SK-N-DZ (cell line): ENCODE measurements at regions not wholly inside any gene's neighbourhood (a gene's known extent, or its start where the extent isn't known, plus 50 kb on each side); places are given as distances from the start of the nearest gene placed in this dataset.
"Not testable (repeated sequence)": the region's sequence is repeated elsewhere in the genome, so short reads cannot be mapped to it uniquely, and the experiment has no call there.

Experiments used
- DNase-seq: peaks from one replicate; pipeline ENCODE4 v3.0.0-alpha.2; 2015; ENCODE audit warnings: low spot score

DNA sequence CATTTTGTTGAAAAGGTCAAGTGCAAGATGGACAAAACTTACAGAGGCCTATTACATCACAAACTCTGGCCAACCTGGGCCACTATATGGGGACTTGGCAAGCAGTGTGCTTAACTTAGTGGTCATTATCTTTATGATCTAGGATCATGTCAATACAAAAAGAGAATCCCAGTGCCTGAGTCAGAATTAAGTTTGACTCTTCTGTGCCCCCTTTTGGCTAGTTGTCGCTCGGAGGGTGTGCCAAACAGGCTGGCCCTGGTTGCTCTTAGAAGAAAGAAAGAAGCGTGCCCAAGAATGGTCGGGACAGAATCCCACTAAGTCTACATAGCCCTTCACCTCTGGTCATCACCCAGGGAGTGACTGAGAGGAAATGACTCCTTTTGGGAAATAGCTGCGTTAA lies 100.1 kb downstream of the EIF4E start:
- DNase-seq: no peak

DNA sequence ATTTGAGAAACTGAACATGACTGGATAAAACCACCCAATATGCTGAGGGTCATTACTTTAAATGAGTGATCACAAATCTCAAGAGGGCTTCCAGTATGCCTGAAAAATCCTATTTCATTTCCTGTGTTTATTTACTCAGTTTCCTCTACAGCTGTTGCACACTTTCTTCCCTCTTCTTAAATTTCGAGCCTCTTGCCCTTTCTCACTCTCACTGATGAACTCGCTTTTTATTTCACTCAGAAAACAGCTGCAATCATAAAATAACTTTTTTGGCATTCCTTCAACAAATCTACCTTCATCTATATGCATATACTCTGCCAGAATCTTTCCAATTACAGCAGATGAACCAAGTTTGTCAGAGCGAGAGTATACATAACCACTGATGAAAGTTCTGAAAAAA lies 101.3 kb downstream of the EIF4E start:
- DNase-seq: no peak

DNA sequence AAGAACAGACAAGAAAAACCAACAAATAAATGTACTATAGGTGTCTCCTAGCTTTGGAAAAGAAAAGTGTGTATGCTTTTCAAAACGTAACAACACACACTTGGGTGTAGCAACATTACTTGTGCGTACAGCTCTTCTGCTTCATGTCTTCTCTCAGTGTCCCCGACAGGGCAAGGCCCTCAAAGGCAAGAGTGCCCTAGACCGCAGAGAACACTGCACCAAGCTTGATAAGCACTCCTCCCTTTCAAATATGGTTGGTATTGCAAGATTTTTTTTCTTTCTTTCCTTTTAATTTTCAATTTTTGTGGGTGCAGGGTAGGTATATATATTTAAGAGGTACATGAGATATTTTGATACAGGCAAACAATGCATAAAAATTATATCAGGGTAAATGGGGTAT lies 106.8 kb downstream of the EIF4E start:
- no peak for DNase-seq

DNA sequence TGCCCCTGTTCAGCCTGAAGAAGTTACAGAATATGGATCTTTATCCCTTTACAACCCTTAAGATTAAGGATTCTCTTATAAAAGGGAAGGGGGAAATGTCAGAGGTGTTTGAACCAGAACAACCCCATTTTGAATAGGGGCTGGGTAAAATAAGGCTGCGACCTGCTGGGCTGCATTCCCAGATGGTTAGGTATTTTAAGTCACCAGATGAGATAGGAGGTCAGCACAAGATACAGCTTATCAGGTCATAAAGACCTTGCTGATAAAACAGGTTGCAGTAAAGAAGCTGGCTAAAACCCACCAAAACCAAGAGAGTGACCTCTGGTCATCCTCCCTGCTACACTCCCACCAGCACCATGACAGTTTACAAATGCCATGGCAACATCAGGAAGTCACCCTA lies 110.8 kb downstream of the EIF4E start:
- not testable (repeated sequence) for DNase-seq

DNA sequence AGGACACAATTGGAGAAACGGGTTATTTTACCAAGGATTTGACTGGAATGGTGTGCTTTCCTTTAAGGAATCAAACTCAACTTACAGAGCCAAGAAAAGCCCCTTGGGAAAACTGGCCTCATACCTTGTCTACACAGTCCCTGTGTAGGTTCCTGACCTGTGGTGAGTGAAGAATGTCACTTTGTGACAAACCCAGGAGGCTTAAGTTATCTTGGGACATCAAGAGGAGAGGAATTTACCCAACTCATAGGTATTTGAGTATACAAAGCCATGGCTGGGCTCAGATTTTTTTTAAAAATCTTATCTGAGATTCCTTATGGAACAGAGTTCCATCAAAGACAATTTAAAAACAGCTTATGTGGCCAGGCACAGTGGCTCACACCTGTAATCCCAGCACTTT lies 112.1 kb downstream of the EIF4E start:
- DNase-seq: no peak

DNA sequence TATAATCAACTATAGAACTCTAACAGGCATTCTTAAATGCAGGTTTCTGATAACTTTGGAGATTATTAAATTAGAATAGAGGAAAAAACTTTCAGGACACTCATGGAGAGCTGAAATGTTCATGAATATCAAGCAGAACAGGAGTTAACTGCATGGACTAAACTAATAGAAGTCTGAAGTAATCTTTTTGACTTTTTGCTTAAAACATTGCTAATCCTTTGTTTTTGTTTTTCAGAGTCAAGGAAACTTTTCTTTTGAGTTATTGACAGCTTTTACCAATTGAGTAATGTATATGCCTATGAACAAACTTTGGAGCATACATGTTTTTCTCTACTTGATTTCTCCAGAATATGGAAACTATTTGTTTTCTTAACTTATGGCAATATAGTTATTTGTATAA lies 112.5 kb downstream of the EIF4E start:
- DNase-seq: no peak

DNA sequence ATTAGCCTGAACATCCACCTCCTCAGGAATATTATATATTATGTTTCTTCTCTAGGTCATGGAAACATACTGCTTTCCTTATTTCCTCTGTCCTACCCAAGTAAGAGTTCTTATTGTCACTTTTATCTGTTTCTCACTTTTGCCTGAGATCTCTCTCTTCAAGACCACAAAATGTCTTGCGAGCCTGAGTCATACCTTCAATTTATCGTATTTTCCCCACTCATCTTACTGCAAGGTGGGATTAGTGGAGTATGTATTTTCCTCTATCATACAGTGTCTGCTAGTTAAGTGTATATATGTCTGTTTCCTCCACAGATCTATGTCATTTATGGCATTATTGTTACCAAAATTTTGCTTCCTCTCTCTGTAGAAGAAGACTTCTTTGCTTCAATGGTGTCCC lies 124.5 kb downstream of the EIF4E start:
- no peak for DNase-seq

DNA sequence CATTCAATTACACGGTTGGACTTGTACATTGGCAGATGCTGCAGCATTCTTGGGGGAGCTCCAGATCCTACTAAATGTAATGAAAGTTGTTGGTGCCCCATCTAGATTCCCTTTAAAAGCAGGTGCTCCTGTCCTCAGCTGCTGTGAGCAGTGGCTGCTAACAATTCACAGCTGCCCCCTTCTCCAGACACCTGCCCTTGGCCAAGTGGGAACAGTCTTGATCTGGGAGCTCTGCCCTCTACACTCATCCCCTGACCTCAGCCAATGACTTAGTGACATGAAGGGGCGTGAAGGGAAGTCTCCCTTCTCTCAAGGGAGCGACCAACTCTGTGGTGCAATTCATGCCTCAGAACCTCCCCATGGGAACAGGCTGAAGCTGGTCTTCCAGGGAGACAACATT lies 125.7 kb downstream of the EIF4E start:
- DNase-seq: no peak

DNA sequence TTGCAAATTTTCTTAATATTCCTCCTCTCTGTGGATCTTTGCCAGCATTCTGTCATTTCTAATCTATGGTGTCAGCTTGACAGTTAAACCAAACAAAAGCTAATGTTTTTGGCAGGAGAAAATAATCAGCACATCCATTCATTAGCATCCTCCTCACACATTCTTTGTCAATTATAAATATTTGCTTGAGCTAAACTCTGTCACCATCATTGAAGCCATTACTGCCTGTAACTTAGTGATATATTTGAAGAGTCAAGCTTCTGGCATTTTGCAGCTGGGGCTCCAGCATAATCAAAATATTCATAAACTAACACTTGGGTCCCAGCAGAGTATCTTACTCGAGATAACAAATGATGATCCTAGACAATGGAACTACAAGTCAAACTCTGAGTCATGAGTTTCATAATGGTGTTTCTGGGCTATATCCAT lies 126.1 kb downstream of the EIF4E start:
- no peak for DNase-seq

DNA sequence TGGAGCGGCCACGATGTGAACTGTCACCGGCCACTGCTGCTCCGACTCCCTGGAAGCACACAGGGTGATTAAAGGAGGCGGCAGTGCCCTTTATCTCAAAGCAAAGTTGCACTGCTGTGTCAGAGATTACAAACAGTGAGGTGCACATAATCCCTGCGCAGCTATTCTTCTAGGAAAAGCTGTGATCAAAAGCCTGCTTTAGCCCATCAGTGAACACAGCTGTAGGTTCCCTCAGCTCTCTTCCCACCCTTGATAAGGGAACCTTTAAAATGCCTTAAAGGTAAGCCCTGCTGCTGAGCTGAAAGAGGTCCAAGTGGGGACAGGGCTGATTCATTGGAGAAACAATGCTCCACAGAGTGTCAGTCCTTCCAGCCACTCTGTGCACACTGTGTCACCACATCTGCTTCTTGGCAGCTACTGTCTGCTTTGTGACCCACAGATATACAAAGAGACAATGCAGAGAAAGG lies 127.6 kb downstream of the EIF4E start:
- DNase-seq: no peak

DNA sequence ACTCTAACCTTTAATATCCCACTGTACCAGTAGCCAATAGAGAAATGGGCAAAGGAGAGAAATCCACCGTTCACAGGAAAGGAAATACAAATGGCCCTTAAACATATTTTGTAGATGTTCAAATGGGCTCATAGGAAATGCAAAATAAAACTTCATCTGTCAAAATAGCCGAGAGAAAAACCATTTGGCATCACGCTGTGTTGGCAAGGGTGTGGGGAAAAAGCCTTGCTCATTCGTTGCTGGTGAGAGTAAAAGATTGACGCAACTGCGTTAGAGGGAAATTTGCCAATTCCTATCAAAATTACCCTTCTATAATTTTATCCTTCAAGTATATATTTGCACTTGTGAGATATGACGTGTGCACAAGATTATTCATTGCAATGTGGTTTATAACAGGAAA lies 131.9 kb downstream of the EIF4E start:
- DNase-seq: no peak

DNA sequence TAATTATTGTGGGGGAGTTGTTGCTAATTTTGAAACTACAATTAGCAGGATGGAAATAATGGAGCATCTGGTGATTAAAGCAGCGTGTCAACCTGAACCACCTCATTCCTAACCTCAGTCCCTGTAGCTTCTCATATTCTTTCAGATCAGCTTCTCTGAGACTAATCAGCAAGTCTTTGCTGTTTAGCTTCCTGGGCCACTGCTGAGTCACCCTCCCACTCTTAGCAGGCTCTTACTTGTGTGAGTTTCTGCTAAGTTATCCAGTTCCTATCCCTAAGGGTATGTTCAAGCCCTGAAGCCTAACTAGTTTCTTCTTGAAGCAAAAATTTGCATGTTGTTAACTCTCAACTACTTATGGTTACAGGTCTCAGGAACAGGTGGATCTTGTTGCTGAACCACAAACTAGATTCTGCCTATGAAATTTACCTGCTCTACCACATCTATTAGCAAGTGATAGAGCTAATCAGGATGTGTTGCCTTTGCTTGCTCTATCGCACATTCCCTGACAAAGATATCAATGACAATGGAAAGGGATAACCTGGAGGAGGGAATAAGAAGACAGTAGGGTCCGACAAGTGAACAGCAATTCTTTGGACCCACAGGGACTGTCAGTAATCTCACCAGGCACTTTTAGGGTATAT lies 134.2 kb downstream of the EIF4E start:
- no peak for DNase-seq

DNA sequence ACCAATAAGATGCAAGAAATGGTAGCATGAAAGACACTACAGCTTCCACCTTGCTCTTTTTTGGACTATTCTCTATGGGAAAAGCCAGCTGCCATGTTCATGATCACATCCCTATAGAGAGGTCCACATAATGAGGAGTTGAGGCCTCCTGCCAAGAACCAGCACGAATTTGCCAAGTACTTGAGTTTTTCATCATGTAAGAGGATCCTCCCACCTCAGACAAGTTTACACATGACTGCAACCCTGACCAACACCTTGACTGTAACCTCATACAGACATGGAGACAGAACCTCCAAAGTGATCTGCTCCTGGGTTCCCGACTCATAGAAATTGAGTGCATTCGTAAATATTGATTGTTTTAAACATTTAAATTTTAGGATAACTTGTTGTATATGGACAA lies 135.2 kb upstream of the TSPAN5 start:
- no peak for DNase-seq

DNA sequence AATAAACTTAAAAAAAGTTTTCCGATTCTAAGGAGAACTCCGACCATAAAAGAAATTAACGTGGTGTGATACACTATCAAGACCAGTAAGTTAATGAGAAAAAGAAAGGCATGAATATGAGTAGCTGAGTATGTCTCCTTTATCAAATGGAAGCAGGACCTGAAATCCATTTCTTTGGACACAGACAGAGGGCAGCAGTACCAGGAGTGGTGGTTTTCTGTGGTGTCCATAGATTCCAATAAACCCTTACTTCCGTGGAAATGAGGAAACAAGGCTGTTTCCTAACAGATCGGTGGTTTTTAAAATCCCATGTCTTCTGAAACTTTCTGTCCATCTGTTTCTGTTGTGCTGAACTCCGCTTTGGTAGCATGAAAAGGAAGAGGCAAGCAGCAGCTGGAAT lies 128.5 kb upstream of the TSPAN5 start:
- DNase-seq: no peak

DNA sequence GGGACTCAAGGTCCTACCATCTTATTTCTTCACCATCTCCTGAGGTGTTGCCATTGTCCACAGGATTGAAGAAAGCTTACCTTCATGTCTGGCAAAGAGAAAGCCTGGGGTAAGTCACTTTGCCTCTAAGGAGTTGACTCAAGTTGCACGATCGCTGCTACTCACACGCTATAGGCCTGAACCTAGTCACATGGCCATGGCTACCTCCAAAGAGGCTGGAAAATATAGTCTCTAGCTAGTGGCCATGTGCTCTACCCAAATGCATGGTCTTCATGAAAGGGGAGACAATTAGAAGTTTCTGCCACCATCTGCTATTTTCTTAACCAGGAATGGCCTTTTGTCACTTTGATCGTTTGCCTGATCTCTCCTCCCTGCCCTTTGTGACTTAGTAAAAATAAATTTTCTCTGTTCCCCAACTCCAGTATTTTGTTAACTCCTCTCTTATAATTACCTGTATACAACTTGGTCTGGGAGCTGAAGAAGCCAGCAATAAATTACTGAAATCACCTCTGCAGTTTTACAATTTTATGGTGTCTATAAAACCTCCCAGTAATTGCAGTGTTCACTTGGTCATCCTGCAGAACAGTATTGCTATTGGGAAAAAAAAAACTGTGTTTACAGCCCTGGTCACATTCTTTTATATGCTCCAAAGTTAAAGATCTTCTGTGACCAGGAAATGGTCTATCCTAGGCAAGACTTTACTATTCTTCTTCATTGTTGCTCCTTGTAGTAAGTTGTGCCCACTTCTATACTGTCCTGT lies 126.7 kb upstream of the TSPAN5 start:
- DNase-seq: no peak

DNA sequence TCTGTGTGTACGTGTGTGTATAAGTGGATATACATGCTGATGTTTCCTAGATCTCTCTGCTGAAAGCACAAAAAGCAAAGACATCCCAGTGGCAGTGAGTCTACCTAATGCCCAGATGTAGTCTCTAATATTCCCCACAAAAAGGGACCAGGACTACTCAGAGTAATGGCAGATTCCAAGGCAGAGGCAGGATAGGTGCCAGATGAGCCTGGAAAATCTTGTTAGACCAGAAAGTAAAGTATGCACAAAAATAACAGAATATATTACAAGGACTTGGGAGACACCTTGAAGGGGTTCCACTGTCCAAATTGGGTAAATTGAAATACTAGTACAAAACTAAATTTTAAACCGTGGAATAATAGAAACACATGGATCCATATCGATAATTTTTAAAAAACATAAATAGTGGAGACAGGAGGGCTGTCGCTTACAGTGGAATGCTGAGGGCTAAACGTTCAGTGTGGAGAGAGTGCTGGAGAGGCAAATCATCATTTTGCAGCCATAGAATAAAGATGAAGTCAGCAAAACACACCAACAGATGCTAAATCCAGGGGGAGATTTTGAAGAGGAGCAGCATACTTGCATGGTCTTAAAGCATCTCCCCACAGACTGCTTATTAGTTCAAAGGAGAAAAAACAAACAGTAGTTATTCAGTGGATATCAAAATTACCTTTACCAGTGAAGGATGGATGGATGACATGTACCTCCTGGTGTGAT lies 123.4 kb upstream of the TSPAN5 start:
- DNase-seq: no peak

DNA sequence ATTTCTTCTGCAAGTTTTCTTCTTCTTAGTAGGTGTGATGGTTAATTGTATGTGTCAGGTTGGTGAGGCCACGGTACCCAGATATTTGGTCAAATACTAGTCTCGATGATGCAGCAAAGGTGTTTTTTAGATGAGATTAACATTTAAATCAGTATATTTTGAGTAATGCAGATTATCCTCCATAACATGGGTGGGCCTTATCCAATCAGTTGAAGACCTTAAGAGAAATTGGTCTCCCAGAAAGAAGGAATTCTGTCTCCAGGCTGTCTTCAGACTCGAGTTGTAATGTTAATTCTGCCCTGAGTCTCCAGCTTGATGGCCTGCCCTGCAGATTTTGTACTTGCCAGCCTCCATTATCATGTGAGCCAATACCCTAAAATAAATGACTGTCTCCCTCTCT lies 122.5 kb upstream of the TSPAN5 start:
- no peak for DNase-seq

DNA sequence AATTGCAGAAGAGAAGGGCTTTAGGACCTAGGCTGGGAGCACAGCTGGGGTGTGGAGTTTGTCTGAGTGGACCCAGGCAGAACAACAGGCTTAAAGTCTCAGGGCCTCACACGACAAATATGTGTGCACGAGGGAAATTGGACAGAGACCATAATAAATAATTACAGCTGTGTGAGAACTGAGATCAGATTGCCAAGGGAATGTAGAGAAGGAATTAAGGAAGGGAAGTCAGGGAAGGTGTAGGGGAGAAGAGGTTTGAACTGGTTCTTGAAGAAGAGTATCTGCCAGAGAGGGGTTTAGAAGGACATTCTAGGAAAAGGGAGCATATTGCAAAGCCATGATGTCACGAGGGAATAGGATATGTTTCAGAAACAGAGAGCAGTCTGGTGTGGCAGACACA lies 120.7 kb upstream of the TSPAN5 start:
- no peak for DNase-seq

DNA sequence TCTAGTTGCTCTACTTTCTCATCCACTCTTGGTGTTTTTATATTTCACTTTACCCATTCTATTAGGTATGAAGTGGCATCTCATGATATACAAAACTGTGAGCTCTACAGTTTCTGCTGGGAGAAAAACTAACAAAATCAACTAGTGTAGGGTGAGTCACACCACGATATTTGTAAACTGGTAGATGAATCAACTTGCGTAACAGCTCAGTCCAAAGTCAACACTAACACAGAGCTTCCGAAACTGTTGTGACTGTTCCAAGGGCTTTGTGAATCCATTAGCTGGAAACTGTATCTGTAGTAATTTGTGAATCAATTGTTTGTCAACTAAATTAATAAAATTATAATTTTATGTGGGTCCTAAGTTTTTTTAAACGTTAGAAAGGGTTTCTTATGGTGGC lies 119.8 kb upstream of the TSPAN5 start:
- DNase-seq: no peak

DNA sequence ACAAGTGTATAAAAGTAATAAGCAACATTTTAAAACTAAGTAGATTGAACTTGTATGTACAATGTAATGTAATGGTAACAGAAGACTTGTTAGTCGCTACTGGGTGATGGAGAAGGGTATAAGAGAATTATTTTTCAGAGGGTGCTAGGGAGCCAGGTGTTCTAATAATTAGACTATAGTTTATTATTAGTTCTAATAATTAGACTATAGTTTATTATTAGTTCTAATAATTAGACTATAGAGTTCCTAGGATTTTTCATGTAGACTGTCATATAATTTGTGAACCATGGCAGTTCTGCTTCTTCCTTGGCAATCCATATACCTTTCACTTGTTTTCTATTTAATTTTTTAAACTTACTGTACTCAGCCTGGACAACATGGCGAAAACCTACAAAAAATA lies 117.3 kb upstream of the TSPAN5 start:
- no peak for DNase-seq

DNA sequence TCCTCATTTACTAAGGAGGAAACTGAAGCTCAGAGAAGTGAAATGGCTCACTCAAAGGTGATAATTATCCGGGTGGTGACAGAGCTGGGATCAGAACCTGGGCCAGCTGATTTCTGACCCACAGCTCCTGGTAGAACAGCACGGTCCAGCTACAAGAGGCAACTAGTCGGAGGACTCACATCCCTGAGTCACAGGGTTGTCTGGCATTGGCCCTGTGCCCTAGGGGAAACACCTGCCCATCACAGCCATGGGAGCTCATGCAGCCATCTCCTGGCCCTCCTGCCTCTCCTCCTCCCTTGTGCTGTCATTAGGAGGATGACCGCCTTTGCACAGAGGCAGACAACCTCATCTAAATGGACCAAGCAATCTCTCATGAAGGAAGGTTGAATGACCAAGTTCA lies 115.2 kb upstream of the TSPAN5 start:
- DNase-seq: no peak

DNA sequence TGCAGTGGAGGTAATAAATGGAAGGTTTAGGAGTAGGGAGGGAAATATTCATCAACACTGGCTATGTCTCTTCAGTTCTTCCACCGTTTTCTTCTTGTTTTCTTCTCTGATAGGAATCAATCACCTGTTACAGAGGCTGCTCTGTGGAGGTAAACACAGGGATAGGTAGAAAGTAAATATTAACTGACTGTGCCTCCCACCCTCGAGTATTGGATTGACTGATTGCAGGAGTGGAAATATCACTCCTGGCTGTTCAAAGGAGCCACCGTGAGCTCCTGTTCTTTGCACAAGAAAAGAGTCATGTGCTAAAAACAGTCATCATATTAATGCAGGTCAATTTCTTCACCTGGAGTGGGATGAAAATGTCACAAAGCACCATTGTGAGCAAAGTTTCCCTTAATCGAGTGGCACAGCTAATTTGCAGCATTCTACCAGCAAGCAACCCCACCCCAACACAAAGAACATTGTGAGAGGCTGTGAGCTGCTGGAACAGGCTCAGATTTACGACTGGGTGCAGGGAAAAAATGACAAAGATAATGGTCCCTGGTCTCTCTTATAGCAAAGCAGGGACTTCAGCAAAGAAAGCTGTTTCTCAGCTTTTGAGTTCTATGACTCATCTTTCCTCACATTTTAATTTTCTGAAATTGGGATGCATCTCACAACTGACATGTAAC lies 113.7 kb upstream of the TSPAN5 start:
- DNase-seq: no peak
